ENCODE measurements at regions not wholly inside any gene's neighbourhood (a gene's known extent, or its start where the extent isn't known, plus 50 kb on each side); places are given as distances from the start of the nearest gene placed in this dataset.

- no peak for TF ChIP-seq GATA3 (IDR thresholded peaks at IDR 0.05; ENCODE audit: low read depth, low read length)
- no peak for TF ChIP-seq GATA2 (IDR thresholded peaks at IDR 0.05; ENCODE audit: low read depth, low read length)
These were observed 883.5 kb downstream of the TBC1D22A start for GRCh38 chr22:47645923-47646322.

DNA sequence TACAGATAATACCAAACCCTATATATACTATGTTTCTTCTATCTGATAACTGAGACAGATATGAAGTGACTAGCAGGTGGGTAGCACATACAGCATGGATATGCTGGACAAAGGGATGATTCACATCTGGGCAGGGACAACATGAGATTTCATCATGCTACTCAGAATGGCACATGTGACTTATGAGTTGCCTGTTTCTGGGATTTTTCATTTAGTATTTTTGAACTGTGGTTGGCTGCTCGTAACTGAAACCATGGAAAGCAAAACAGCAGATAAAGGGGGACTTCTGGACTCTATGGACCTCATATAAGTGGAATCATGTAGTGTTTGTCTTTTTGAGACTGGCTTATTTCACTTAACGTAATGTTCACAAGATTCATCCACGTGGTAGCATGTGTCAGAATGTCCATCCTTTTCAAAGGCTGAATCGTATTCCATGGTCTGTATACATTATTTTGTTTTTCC, 883.0 kb downstream of the TBC1D22A start:
- no peak for TF ChIP-seq GATA2 (IDR thresholded peaks at IDR 0.05; ENCODE audit: low read depth, low read length)
- no peak for TF ChIP-seq GATA3 (IDR thresholded peaks at IDR 0.05; ENCODE audit: low read depth, low read length)

DNA sequence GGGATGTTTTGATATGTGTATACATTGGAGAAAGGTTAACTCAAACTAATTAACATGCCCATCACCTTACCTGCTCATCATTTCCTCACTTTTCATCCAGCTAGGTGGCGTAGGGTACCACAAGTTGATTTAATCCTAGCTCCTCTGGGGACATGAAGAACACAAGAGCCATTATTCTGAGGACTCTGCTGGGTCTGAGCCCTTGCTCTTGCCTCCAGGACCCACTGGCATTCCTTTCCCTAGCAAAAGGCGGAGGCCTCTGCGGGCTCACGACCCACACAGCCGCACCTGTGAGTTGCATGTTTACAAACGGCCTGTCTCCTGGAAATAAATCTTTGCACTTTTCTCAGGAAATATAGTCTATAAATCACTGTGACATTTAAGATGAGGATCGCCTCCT, 871.9 kb downstream of the TBC1D22A start:
- TF ChIP-seq GATA2 (IDR thresholded peaks at IDR 0.05; ENCODE audit: low read depth, low read length) (no peak), GATA3 (IDR thresholded peaks at IDR 0.05; ENCODE audit: low read depth, low read length) (no peak)

GRCh38 chr22:47633111-47633510, 870.7 kb downstream of the TBC1D22A start:
- TF ChIP-seq GATA3 (IDR thresholded peaks at IDR 0.05; ENCODE audit: low read depth, low read length) (no peak), GATA2 (IDR thresholded peaks at IDR 0.05; ENCODE audit: low read depth, low read length) (no peak)

DNA sequence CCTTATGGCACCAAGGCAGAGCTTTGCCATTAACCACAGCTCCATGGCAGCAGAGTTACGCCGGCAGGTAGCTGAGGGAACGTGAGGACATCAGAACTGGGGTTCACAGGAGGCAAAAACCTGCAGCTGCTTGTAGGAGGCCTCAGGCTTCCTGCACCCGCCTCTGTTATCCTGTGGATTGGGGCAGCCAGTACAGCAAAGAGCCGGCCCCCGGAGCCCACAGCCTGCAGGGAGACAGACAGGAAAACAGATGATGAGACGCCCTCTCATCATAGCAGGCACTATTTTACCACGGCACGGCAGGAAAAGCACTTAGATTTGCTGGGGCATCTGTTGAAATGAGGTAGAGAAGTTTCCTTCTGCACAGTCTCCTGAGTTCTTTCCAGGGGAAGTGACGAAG, 870.3 kb downstream of the TBC1D22A start:
- TF ChIP-seq GATA3 (IDR thresholded peaks at IDR 0.05; ENCODE audit: low read depth, low read length) (no peak), GATA2 (IDR thresholded peaks at IDR 0.05; ENCODE audit: low read depth, low read length) (no peak)

GRCh38 chr22:47631571-47632102, 869.2 kb downstream of the TBC1D22A start:
- TF ChIP-seq GATA2 (IDR thresholded peaks at IDR 0.05; ENCODE audit: low read depth, low read length) (no peak), GATA3 (IDR thresholded peaks at IDR 0.05; ENCODE audit: low read depth, low read length) (no peak)

DNA sequence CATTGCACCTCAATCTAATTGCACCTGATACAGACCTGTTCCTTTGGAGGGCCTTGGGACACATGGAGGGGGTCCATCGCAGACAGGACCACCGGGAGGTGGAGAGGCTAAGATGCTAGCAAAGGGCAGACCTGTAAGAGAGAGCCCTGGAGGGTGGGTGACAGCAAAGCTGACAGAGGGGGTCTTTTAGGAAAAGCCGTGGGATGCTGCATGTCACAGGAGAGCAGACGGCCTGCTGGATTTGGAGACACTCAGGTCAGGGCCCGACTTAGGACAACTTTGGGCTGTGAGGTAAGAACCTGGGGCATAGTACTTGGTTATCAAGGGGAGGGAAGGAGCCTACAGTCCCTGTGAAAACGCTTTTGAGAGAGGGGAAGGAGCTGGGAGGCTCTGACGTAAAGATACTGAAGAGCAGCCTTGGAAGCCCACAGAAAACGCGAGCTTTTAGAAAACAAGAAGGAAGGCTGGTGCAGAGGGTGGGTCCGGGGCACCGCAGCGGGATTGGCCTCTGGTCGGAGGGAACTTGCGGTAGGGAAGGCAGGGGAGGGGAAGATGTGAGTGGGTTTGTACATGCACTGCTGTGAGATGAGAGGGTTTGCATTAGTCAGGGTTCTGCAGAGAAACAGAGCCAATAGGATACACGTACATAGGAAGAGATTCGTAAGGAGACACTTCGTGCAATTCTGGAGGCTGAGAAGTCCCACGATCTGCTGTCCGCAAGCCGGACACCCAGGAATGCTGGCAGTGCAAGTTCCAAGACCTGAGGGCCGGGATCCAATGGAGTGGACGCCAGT, 868.5 kb downstream of the TBC1D22A start:
- TF ChIP-seq GATA2 (IDR thresholded peaks at IDR 0.05; ENCODE audit: low read depth, low read length) (no peak), GATA3 (IDR thresholded peaks at IDR 0.05; ENCODE audit: low read depth, low read length) (no peak)

- no peak for TF ChIP-seq GATA3 (IDR thresholded peaks at IDR 0.05; ENCODE audit: low read depth, low read length)
- no peak for TF ChIP-seq GATA2 (IDR thresholded peaks at IDR 0.05; ENCODE audit: low read depth, low read length)
These were observed 867.6 kb downstream of the TBC1D22A start for GRCh38 chr22:47629791-47630655.

- no peak for TF ChIP-seq GATA3 (IDR thresholded peaks at IDR 0.05; ENCODE audit: low read depth, low read length)
- no peak for TF ChIP-seq GATA2 (IDR thresholded peaks at IDR 0.05; ENCODE audit: low read depth, low read length)
These were observed 866.8 kb downstream of the TBC1D22A start for GRCh38 chr22:47629273-47629711.

DNA sequence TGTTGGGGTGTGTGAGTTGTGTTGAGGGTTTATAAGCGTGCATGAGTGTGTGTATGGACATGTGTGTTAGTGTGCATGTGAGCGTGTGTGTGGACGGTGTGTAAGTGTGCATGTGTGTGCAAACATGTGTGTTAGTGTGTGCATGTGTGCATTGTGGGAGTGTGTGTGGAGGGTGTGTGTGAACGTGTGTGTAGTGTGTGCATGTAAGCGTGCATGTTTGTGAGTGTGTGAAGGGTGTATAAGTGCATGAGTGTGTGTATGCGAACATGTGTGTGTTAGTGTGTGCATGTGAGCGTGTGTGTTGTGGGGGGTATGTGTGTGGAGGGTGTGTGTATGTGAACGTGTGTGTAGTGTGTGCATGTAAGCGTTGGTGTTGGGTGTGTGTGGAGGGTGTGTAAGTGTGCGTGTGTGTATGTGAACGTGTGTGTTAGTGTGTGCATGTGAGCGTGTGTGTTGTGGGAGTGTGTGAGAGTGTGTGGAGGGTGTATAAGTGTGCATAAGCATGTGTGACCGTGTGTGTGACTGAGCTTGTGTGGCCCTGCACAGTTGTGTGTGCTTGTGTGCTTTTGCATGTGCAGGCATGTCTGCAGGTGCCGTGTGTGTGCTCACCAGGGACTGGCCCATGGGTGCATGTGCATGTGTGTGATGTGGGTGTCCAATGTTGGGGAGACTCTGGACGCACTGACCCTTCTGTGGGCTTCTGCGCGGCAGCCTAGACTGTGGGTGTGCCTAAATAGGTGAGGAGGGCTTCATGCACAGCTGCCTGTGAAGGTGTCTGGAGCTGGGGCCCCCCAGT, 866.2 kb downstream of the TBC1D22A start:
- no peak for TF ChIP-seq GATA2 (IDR thresholded peaks at IDR 0.05; ENCODE audit: low read depth, low read length)
- TF ChIP-seq GATA3 (IDR thresholded peaks at IDR 0.05; ENCODE audit: low read depth, low read length), result no peak

- no peak for TF ChIP-seq GATA3 (IDR thresholded peaks at IDR 0.05; ENCODE audit: low read depth, low read length)
These were observed 865.3 kb downstream of the TBC1D22A start for GRCh38 chr22:47627556-47628253.

- no peak for TF ChIP-seq GATA3 (IDR thresholded peaks at IDR 0.05; ENCODE audit: low read depth, low read length)
- TF ChIP-seq GATA2 (IDR thresholded peaks at IDR 0.05; ENCODE audit: low read depth, low read length), result no peak
These were observed 864.3 kb downstream of the TBC1D22A start for GRCh38 chr22:47626428-47627390.
